Esophagus squamous epithelium (tissue), 5 donors: ENCODE measurements at regions not wholly inside any gene's neighbourhood (a gene's known extent, or its start where the extent isn't known, plus 50 kb on each side); places are given as distances from the start of the nearest gene placed in this dataset.

Source experiments
- DNase-seq: peaks from one replicate; lab custom pipeline; 2025; lab: John Stamatoyannopoulos, UW
- H3K27ac ChIP-seq, 4 donors: fragments of 200-600 bp; sonication (generic); one replicate each; pipeline ENCODE4 v1.5.1; 2016 to 2019; ENCODE audit warnings: mild to moderate bottlenecking in 1 of 4
- H3K27me3 ChIP-seq, 4 donors: fragments of 200-600 bp; sonication (generic); 1 replicate in 3 of 4; 2 replicates in 1 of 4; pipeline versions ENCODE4 v1.5.1 to v1.6.0; 2017 to 2021; ENCODE audit warnings: antibody characterized with exemption in 1 of 4
- H3K36me3 ChIP-seq, 3 donors: fragments of 200-600 bp; sonication (generic); one replicate each; pipeline ENCODE4 v1.5.1; 2016 to 2019
- H3K4me1 ChIP-seq, 3 donors: fragments of 200-600 bp; sonication (generic); one replicate each; pipeline ENCODE4 v1.5.1; 2017 to 2019
- H3K4me3 ChIP-seq, 4 donors: fragments of 200-600 bp; sonication (generic); 1 replicate in 3 of 4; 2 replicates in 1 of 4; pipeline ENCODE4 v1.5.1; 2016 to 2019; ENCODE audit warnings: mild to moderate bottlenecking in 2 of 4, moderate library complexity in 1 of 4
- H3K9me3 ChIP-seq, 3 donors: fragments of 200-600 bp; sonication (generic); one replicate each; pipeline ENCODE4 v1.5.1; 2016 to 2019
- CTCF ChIP-seq, 6 experiments: fragments of 450-650 bp in 4 of 6; fragments of 200-600 bp in 2 of 6; sonication (generic) in 2 of 6; IDR thresholded peaks; one replicate each; pipeline ENCODE4 v1.5.1; 2016 to 2019; ENCODE audit warnings: antibody characterized with exemption in 6 of 6, mild to moderate bottlenecking in 4 of 6, moderate library complexity in 4 of 6
- POLR2A ChIP-seq, 4 donors: fragments of 450-650 bp; IDR thresholded peaks; one replicate each; pipeline ENCODE4 v1.6.1; 2017; ENCODE audit warnings: antibody characterized with exemption in 4 of 4, mild to moderate bottlenecking in 4 of 4, moderate library complexity in 3 of 4
- WGBS, 2 donors: methylation state at CpG; one replicate each; pipeline ENCODE4 v1.1.5; 2018; 5-methylcytosine and 5-hydroxymethylcytosine counted together
- intact Hi-C: fragments of 100-400 bp; cut with DNase I; formaldehyde crosslinking; loops from one replicate; pipeline ENCODE4 v1.15.0; 2022
- small RNA-seq, 4 donors: library from RNA; depleted of rRNA; stranded (forward); fragments of <200 nt; gene quantifications; one replicate each; pipeline ENCODE3, GENCODE V24; 2016
- donor health status: DM: yes; HTN: yes; CAD: no.

GRCh38 chr20:43778375-43778774 lies 51.6 kb upstream of the GTSF1L start:
- DNase-seq = no peak

GRCh38 chr20:43776691-43777090 lies 49.9 kb upstream of the GTSF1L start:
- H3K27ac ChIP-seq = no peak overlapping the region
- no peaks in the 10 kb centered on the region for H3K4me1 ChIP-seq
- intact Hi-C loops = no loop called here
- TF ChIP-seq CTCF (IDR thresholded peaks at IDR 0.05) = no peak
- no peak for TF ChIP-seq POLR2A (IDR thresholded peaks at IDR 0.05)
- H3K9me3 ChIP-seq = peaks cover 0 to 13% (median 4%) of the 10 kb centered on the region in 3 donors
- H3K4me3 ChIP-seq = no peak overlapping the region
- no peaks in the 10 kb centered on the region for H3K36me3 ChIP-seq
- 78 to 88% methylated on average over 1 of the region's 1 CpG for WGBS, 2 donors
- H3K27me3 ChIP-seq = peaks cover 0 to 6% (median 0%) of the 10 kb centered on the region in 4 donors
- no peak for DNase-seq

More at GRCh38 chr20:43778375-43778774, 51.6 kb upstream of the GTSF1L start:
- Histone ChIP-seq H3K4me3 (no peak overlapping the region), H3K27me3 (peaks cover 0 to 4% (median 0%) of the 10 kb centered on the region in 4 donors), H3K9me3 (peaks cover 0 to 13% (median 4%) of the 10 kb centered on the region in 3 donors), H3K4me1 (no peaks in the 10 kb centered on the region), H3K36me3 (no peaks in the 10 kb centered on the region), H3K27ac (no peak overlapping the region)
- 86 to 89% methylated on average over 2 of the region's 2 CpGs for whole genome bisulfite sequencing, 2 donors
- no peak for TF ChIP-seq POLR2A (IDR thresholded peaks at IDR 0.05)
- no peak for TF ChIP-seq CTCF (IDR thresholded peaks at IDR 0.05)
- intact Hi-C loops = no loop called here

Small RNA genes lying in the stretch of these regions (small RNA-seq; reads per million reads assigned to genes)
- gene RNU6-639P = 0 reads per million in 4 donors
